ENCODE measurements at regions not wholly inside any gene's neighbourhood (a gene's known extent, or its start where the extent isn't known, plus 50 kb on each side); places are given as distances from the start of the nearest gene placed in this dataset.

GRCh38 chr2:230658877-230659652 is 53.6 kb upstream of the CAB39 start:
- TF ChIP-seq BCL11A (tag by site-specific recombination; IDR thresholded peaks at IDR 0.05; ENCODE audit: low read depth) (no peak), ZSCAN18 (tag by site-specific recombination; IDR thresholded peaks at IDR 0.05) (no peak), CTCF (tag by site-specific recombination; IDR thresholded peaks at IDR 0.05) (no peak), ZNF518A (tag by site-specific recombination; conservative IDR thresholded peaks at IDR 0.05; ENCODE audit: low read depth) (no peak), WT1 (tag by site-specific recombination; IDR thresholded peaks at IDR 0.05) (no peak), ZNF561 (tag by site-specific recombination; IDR thresholded peaks at IDR 0.05; ENCODE audit: borderline replicate concordance) (no peak), ZNF513 (tag by site-specific recombination; IDR thresholded peaks at IDR 0.05) (no peak), ZSCAN16 (tag by site-specific recombination; IDR thresholded peaks at IDR 0.05) (no peak), SP2 (tag by site-specific recombination; IDR thresholded peaks at IDR 0.05) (no peak)

Measured in HEK293 (cell line).